ENCODE measurements at regions not wholly inside any gene's neighbourhood (a gene's known extent, or its start where the extent isn't known, plus 50 kb on each side); places are given as distances from the start of the nearest gene placed in this dataset.

GRCh38 chr14:22410497-22410896 lies 178.5 kb downstream of the DAD1 start:
- Histone ChIP-seq H3K27ac (no peak overlapping the region), H3K4me1 (replicated peaks in 1 of 2) (no peaks in the 10 kb centered on the region), H3K9me3 (replicated peaks in 1 of 3) (no peaks in the 10 kb centered on the region), H3K27me3 (no peaks in the 10 kb centered on the region), H3K4me3 (no peak overlapping the region), H3K36me3 (replicated peaks in 1 of 2) (no peaks in the 10 kb centered on the region)
- TF ChIP-seq CTCF (IDR thresholded peaks at IDR 0.05) (no peak), POLR2A (IDR thresholded peaks at IDR 0.05) (no peak)
- intact Hi-C loops (cut with DNase I): no loop called here
- no peak for DNase-seq

GRCh38 chr14:22409006-22409405 lies 180.0 kb downstream of the DAD1 start:
- Histone ChIP-seq H3K4me1 (replicated peaks in 1 of 2) (no peaks in the 10 kb centered on the region), H3K4me3 (no peak overlapping the region), H3K27me3 (no peaks in the 10 kb centered on the region), H3K36me3 (replicated peaks in 1 of 2) (no peaks in the 10 kb centered on the region), H3K27ac (no peak overlapping the region), H3K9me3 (replicated peaks in 1 of 3) (no peaks in the 10 kb centered on the region)
- no peak for DNase-seq
- TF ChIP-seq POLR2A (IDR thresholded peaks at IDR 0.05) (no peak), CTCF (IDR thresholded peaks at IDR 0.05) (no peak)
- 85 to 98% (median 95%) methylated on average over 3 of the region's 3 CpGs for WGBS, 4 donors
- intact Hi-C loops (cut with DNase I): no loop called here

GRCh38 chr14:22408547-22408946 lies 180.5 kb downstream of the DAD1 start:
- Histone ChIP-seq H3K27ac (no peak overlapping the region), H3K4me3 (no peak overlapping the region), H3K36me3 (replicated peaks in 1 of 2) (no peaks in the 10 kb centered on the region), H3K9me3 (replicated peaks in 1 of 3) (no peaks in the 10 kb centered on the region), H3K4me1 (replicated peaks in 1 of 2) (no peaks in the 10 kb centered on the region), H3K27me3 (no peaks in the 10 kb centered on the region)
- 89 to 98% (median 93%) methylated on average over 2 of the region's 2 CpGs for WGBS, 4 donors
- DNase-seq: no peak
- intact Hi-C loops (cut with DNase I): no loop called here
- TF ChIP-seq POLR2A (IDR thresholded peaks at IDR 0.05) (no peak), CTCF (IDR thresholded peaks at IDR 0.05) (no peak)

- peak in 1 of 7 donors; percentile 13 for DNase-seq
These were observed 182.0 kb downstream of the DAD1 start for GRCh38 chr14:22407033-22407432.

More at GRCh38 chr14:22407033-22407432, 182.0 kb downstream of the DAD1 start:
- intact Hi-C loops (cut with DNase I): no loop called here
- no peaks in the 10 kb centered on the region for H3K36me3 ChIP-seq (replicated peaks in 1 of 2)
- WGBS, 4 donors: 70 to 82% (median 77%) methylated on average over 6 of the region's 6 CpGs
- no peaks in the 10 kb centered on the region for H3K9me3 ChIP-seq (replicated peaks in 1 of 3)
- no peaks in the 10 kb centered on the region for H3K4me1 ChIP-seq (replicated peaks in 1 of 2)
- no peak for TF ChIP-seq CTCF (IDR thresholded peaks at IDR 0.05)
- TF ChIP-seq POLR2A (IDR thresholded peaks at IDR 0.05): no peak
- no peak overlapping the region for H3K27ac ChIP-seq
- H3K27me3 ChIP-seq: no peaks in the 10 kb centered on the region
- H3K4me3 ChIP-seq: no peak overlapping the region

All from adrenal gland (tissue), 9 donors.